ENCODE measurements at regions not wholly inside any gene's neighbourhood (a gene's known extent, or its start where the extent isn't known, plus 50 kb on each side); places are given as distances from the start of the nearest gene placed in this dataset.
A peak's percentile ranks its signal among the peaks of the same experiment; 100 is the strongest.

DNA sequence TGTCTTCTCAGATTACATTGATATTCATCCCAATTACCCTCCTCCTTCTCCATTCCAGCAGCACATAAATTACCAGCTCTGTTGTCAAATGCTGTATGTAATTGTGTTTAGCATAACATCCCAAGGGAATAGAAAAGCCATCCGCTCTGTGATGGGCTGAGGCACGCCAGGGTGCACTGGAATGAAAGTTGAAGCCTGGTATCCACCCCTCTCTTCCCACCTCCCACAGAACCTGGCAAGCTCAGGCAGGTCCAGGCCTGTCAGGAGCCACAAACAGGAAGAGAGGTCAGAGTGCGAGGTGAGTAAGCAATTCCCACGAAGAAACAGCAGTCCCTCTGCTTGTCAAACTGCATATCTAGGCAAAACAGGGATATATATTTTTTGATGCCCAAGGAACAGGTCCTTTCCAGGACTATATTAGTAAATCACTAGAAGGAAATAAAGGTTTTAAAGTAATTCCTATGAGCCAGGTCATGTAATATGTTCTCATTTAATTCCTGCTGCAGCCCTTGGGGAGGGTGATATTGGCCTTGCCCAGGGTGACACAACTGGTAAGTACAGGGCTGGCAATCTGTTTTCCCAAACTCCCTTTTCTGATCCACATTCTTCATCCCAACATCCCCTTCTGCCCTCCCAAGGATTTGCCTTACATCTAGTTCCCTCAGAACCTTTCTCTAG, 155.6 kb upstream of the GHITM start (continued):
- TF ChIP-seq REST (IDR thresholded peaks at IDR 0.05; ENCODE audit: low read depth), result no peak
- no peak for TF ChIP-seq POLR2AphosphoS5 (IDR thresholded peaks at IDR 0.05; ENCODE audit: low read depth, low read length)

- peak overlapping the region; percentile 26; the same call in 1 of the 2 replicates for H3K27ac ChIP-seq (ENCODE audit: low read depth, low read length)
- H3K4me1 ChIP-seq (ENCODE audit: control insufficient read depth in 1 of 2, insufficient read depth in 2 of 2, low read length in 2 of 2), result peaks cover 13 to 18% of the 10 kb centered on the region in 2 experiments
- ChIA-PET POLR2A (no interaction called here), RAD21 (ENCODE audit: low non-redundant PET in 1 of 2, low total read pairs in 2 of 2, uncharacterized antibody in 2 of 2, unreplicated experiment in 2 of 2) (no interaction called here), CTCF (interaction anchor here (1.2 kb wide), 1 partner anchor 9 kb away, joined by 3 read pairs; no protein-coding TSS in a partner anchor)
- H2AFZ ChIP-seq (ENCODE audit: low read depth, low read length, poor library complexity, severe bottlenecking), result peak overlapping the region; percentile 60
- H3K4me3 ChIP-seq (replicated peaks in 1 of 2; ENCODE audit: low read depth in 1 of 2, low read length in 2 of 2), result no peak overlapping the region
- ATAC-seq (no peak), DNase-seq (ENCODE audit: low read depth, low spot score) (no peak)
- no peaks in the 10 kb centered on the region for H3K9me3 ChIP-seq (ENCODE audit: control insufficient read depth in 1 of 2, insufficient read depth in 1 of 2, low read depth in 1 of 2, low read length in 2 of 2)
- no peak overlapping the region for H3K9ac ChIP-seq (ENCODE audit: low read length)
- BruUV-seq (replicated peaks), result no TSS peak
- peak overlapping the region; percentile 55 for H3K4me2 ChIP-seq (ENCODE audit: low read length)
- no peaks in the 10 kb centered on the region for H4K20me1 ChIP-seq (ENCODE audit: insufficient read depth)
- no peaks in the 10 kb centered on the region for H3K9me2 ChIP-seq (ENCODE audit: insufficient read depth)
- H3K27me3 ChIP-seq (ENCODE audit: insufficient read depth, low read length), result no peaks in the 10 kb centered on the region
- intact Hi-C loops (cut with micrococcal nuclease), result no loop called here
- no peaks in the 10 kb centered on the region for H3K79me2 ChIP-seq (ENCODE audit: insufficient read depth, low read length)
- no peak for TF ChIP-seq EZH2 (IDR thresholded peaks at IDR 0.05)
- H3K36me3 ChIP-seq (ENCODE audit: control insufficient read depth in 1 of 2, insufficient read depth in 2 of 2, low read length in 2 of 2), result no peaks in the 10 kb centered on the region
These were observed 155.1 kb upstream of the GHITM start for GRCh38 chr10:83984256-83984640.

All from HCT116 (cell line).